SK-N-SH (cell line): ENCODE measurements at regions not wholly inside any gene's neighbourhood (a gene's known extent, or its start where the extent isn't known, plus 50 kb on each side); places are given as distances from the start of the nearest gene placed in this dataset.

Source experiments
- CTCF ChIA-PET: fragments of 300-600, 350-600 bp; formaldehyde crosslinking; extraction: SDS; loops from one replicate; lab custom pipeline; 2021; lab: Yijun Ruan, JAX
- POLR2A ChIA-PET: fragments of 350-600 bp; sonication (Branson Sonifier 250); formaldehyde crosslinking; extraction: SDS; loops from one replicate; lab custom pipeline; 2020; ENCODE audit warnings: antibody characterized with exemption, inconsistent platforms; lab: Yijun Ruan, JAX
- DNase-seq: peaks from one replicate; pipeline ENCODE4 v3.0.0; 2012
- H2AFZ ChIP-seq: fragments of 200-600 bp; sonication (generic); 2 replicates; pipeline ENCODE4 v1.8.1; 2016; ENCODE audit warnings: antibody characterized with exemption, mild to moderate bottlenecking, low read depth
- H3F3A ChIP-seq: fragments of 200-600 bp; sonication (generic); replicated peaks from 2 replicates; pipeline ENCODE3; 2016; ENCODE audit warnings: antibody characterized with exemption, mild to moderate bottlenecking; ENCODE audit not compliant: insufficient read depth
- H3K27ac ChIP-seq, 2 experiments: fragments of 200-500 bp in 1 of 2; fragments of 200-600 bp in 1 of 2; sonication (Bioruptor generic) in 1 of 2; sonication (generic), shearing (Covaris generic) in 1 of 2; 2 replicates each; pipeline versions ENCODE4 v1.5.1 to v1.6.1; 2014 to 2016; ENCODE audit warnings: low read depth in 2 of 2, inconsistent platforms in 1 of 2, low read length in 1 of 2, mild to moderate bottlenecking in 1 of 2, mixed read lengths in 1 of 2
- H3K27me3 ChIP-seq: fragments of 200-600 bp; sonication (generic), shearing (Covaris generic); 2 replicates; pipeline ENCODE4 v1.6.1; 2016; ENCODE audit warnings: mixed run types; ENCODE audit not compliant: insufficient read depth
- H3K36me3 ChIP-seq, 2 experiments: fragments of 200-500 bp in 1 of 2; fragments of 200-600 bp in 1 of 2; sonication (Bioruptor generic) in 1 of 2; sonication (generic) in 1 of 2; replicated peaks in 1 of 2; 2 replicates each; pipeline versions ENCODE3 to v1.5.1; 2014 to 2016; ENCODE audit warnings: low read length in 1 of 2, mild to moderate bottlenecking in 1 of 2; ENCODE audit not compliant: insufficient read depth in 2 of 2, control insufficient read depth in 1 of 2
- H3K4me1 ChIP-seq, 2 experiments: fragments of 200-500 bp in 1 of 2; fragments of 200-600 bp in 1 of 2; sonication (Bioruptor generic) in 1 of 2; sonication (generic), shearing (Covaris generic) in 1 of 2; 2 replicates each; pipeline versions ENCODE4 v1.5.1 to v1.6.1; 2014 to 2016; ENCODE audit warnings: low read depth in 1 of 2, low read length in 1 of 2, mixed run types in 1 of 2; ENCODE audit not compliant: insufficient read depth in 2 of 2, control insufficient read depth in 1 of 2
- H3K4me2 ChIP-seq: fragments of 200-600 bp; sonication (generic), shearing (Covaris generic); 2 replicates; pipeline ENCODE4 v1.6.1; 2017; ENCODE audit warnings: mixed run types
- H3K4me3 ChIP-seq, 2 experiments: fragments of 200-500 bp in 1 of 2; fragments of 200-600 bp in 1 of 2; sonication (Bioruptor generic) in 1 of 2; sonication (generic), shearing (Covaris generic) in 1 of 2; 2 replicates each; pipeline versions ENCODE4 v1.5.1 to v1.8.1; 2014 to 2016; ENCODE audit warnings: low read depth in 2 of 2, inconsistent platforms in 1 of 2, low read length in 1 of 2, mild to moderate bottlenecking in 1 of 2, mixed read lengths in 1 of 2, moderate library complexity in 1 of 2
- H3K79me2 ChIP-seq: fragments of 200-600 bp; sonication (generic); 2 replicates; pipeline ENCODE4 v1.8.1; 2017; ENCODE audit warnings: mild to moderate bottlenecking; ENCODE audit not compliant: insufficient read depth
- H3K9ac ChIP-seq: fragments of 200-600 bp; sonication (generic); 2 replicates; pipeline ENCODE4 v1.6.1; 2017; ENCODE audit warnings: mixed run types
- H3K9me2 ChIP-seq: fragments of 200-600 bp; sonication (generic); 2 replicates; pipeline ENCODE4 v1.6.1; 2017; ENCODE audit warnings: mixed run types
- H3K9me3 ChIP-seq: fragments of 200-600 bp; sonication (generic); 2 replicates; pipeline ENCODE4 v1.6.1; 2017; ENCODE audit warnings: mixed run types, mild to moderate bottlenecking, moderate library complexity
- H4K20me1 ChIP-seq: fragments of 200-600 bp; sonication (generic); 2 replicates; pipeline ENCODE4 v1.6.1; 2017; ENCODE audit warnings: mild to moderate bottlenecking, mixed run types; ENCODE audit not compliant: insufficient read depth
- CTCF ChIP-seq: fragments of 200-600 bp; sonication (generic); IDR thresholded peaks from 2 replicates; pipeline ENCODE4 v1.6.1; 2017; ENCODE audit warnings: antibody characterized with exemption, mild to moderate bottlenecking, moderate library complexity
- ELF1 ChIP-seq: IDR thresholded peaks from 2 replicates; pipeline ENCODE4 v1.4.0; 2012
- EP300 ChIP-seq, 2 experiments: IDR thresholded peaks; 2 replicates each; pipeline versions ENCODE4 v1.4.0 to v1.6.1; 2012; ENCODE audit warnings: borderline replicate concordance in 1 of 2, low read depth in 1 of 2, low read length in 1 of 2
- EZH2phosphoT487 ChIP-seq: fragments of 200-600 bp; sonication (generic); IDR thresholded peaks from 2 replicates; pipeline ENCODE4 v1.6.1; 2017; ENCODE audit warnings: low read depth, mixed run types, mild to moderate bottlenecking, antibody characterized with exemption, moderate library complexity, borderline replicate concordance
- FOXJ3 ChIP-seq: sonication (generic); formaldehyde crosslinking; IDR thresholded peaks from 2 replicates; pipeline ENCODE4 v1.5.1; 2020; ENCODE audit warnings: mild to moderate bottlenecking, missing genetic modification reagents
- FOXM1 ChIP-seq: IDR thresholded peaks from 2 replicates; pipeline ENCODE4 v1.4.0; 2012; ENCODE audit warnings: low read depth, mild to moderate bottlenecking
- GATA2 ChIP-seq: sonication (generic); formaldehyde crosslinking; IDR thresholded peaks from 2 replicates; pipeline ENCODE4 v1.5.0; 2020; ENCODE audit warnings: mild to moderate bottlenecking, missing genetic modification reagents
- JUND ChIP-seq: IDR thresholded peaks from 2 replicates; pipeline ENCODE4 v1.4.0; 2012
- MXI1 ChIP-seq: IDR thresholded peaks from 2 replicates; pipeline ENCODE4 v1.6.1; 2012; ENCODE audit warnings: mild to moderate bottlenecking, low read depth, low read length, improper control_type of control experiment
- NFIC ChIP-seq: IDR thresholded peaks from 2 replicates; pipeline ENCODE4 v1.4.0; 2012; ENCODE audit warnings: borderline replicate concordance
- POLR2AphosphoS5 ChIP-seq: IDR thresholded peaks from 2 replicates; pipeline ENCODE4 v1.6.1; 2012; ENCODE audit warnings: low read depth, low read length
- RAD21 ChIP-seq: IDR thresholded peaks from 2 replicates; pipeline ENCODE4 v1.6.1; 2012; ENCODE audit warnings: mild to moderate bottlenecking, low read length
- RFX5 ChIP-seq: IDR thresholded peaks from 2 replicates; pipeline ENCODE4 v1.6.1; 2012; ENCODE audit warnings: mild to moderate bottlenecking, improper control_type of control experiment, low read length
- RXRA ChIP-seq: IDR thresholded peaks from 2 replicates; pipeline ENCODE4 v1.4.0; 2012; ENCODE audit warnings: low read depth, mild to moderate bottlenecking, borderline replicate concordance
- SIN3A ChIP-seq: IDR thresholded peaks from 2 replicates; pipeline ENCODE4 v1.6.1; 2012; ENCODE audit warnings: low read depth, mild to moderate bottlenecking, low read length, moderate library complexity, borderline replicate concordance
- WGBS: methylation state at CpG from one replicate; pipeline ENCODE4 v1.1.6; 2017; ENCODE audit warnings: low lambda C conversion rate; 5-methylcytosine and 5-hydroxymethylcytosine counted together
- TF ChIP-seq, protein P1 (sequence below): IDR thresholded peaks from 2 replicates; pipeline ENCODE4 v1.4.0; 2012; ENCODE audit warnings: low read depth, borderline replicate concordance

- no peak for TF ChIP-seq FOXJ3 (CRISPR knock-in tag)
- TF ChIP-seq POLR2AphosphoS5, result no peak
- no peak for TF ChIP-seq SIN3A
- TF ChIP-seq EP300 (IDR thresholded peaks at IDR 0.05; ENCODE audit: borderline replicate concordance in 1 of 2, low read depth in 1 of 2, low read length in 1 of 2), result no peak
- no peak for TF ChIP-seq RXRA
- TF ChIP-seq, protein P1, sequence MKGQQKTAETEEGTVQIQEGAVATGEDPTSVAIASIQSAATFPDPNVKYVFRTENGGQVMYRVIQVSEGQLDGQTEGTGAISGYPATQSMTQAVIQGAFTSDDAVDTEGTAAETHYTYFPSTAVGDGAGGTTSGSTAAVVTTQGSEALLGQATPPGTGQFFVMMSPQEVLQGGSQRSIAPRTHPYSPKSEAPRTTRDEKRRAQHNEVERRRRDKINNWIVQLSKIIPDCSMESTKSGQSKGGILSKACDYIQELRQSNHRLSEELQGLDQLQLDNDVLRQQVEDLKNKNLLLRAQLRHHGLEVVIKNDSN, result no peak
- TF ChIP-seq, all 33 proteins: peak for 0
Measured at GRCh38 chr5:155402927-155403640, 389.5 kb downstream of the KIF4B start (continued).

- no peaks in the 10 kb centered on the region for H3K79me2 ChIP-seq
- no peak overlapping the region for H3K27ac ChIP-seq
- WGBS, result 10% methylated on average over 4 of the region's 4 CpGs
- no peak overlapping the region for H3K4me2 ChIP-seq
- H2AFZ ChIP-seq, result no peak overlapping the region
- H3K4me1 ChIP-seq, result no peaks in the 10 kb centered on the region
- H3K9me2 ChIP-seq, result no peaks in the 10 kb centered on the region
- no peaks in the 10 kb centered on the region for H3F3A ChIP-seq
- no peak overlapping the region for H3K9ac ChIP-seq
- POLR2A ChIA-PET, result no interaction called here
- H3K36me3 ChIP-seq, result no peaks in the 10 kb centered on the region
- no peak for DNase-seq
- CTCF ChIA-PET, result no interaction called here
- H3K9me3 ChIP-seq, result no peaks in the 10 kb centered on the region
- H3K4me3 ChIP-seq, result no peak overlapping the region
- TF ChIP-seq RFX5 (no peak), NFIC (no peak), EP300 (IDR thresholded peaks at IDR 0.05; ENCODE audit: borderline replicate concordance in 1 of 2, low read depth in 1 of 2, low read length in 1 of 2) (no peak), EZH2phosphoT487 (no peak), RAD21 (no peak), CTCF (no peak), JUND (no peak), ELF1 (no peak), SIN3A (no peak), RXRA (no peak), GATA2 (no peak), POLR2AphosphoS5 (no peak), MXI1 (no peak), FOXM1 (no peak)
- TF ChIP-seq, protein P1, result no peak
- no peaks in the 10 kb centered on the region for H4K20me1 ChIP-seq
- H3K27me3 ChIP-seq, result no peaks in the 10 kb centered on the region
Measured at GRCh38 chr5:155406815-155407214, 393.3 kb downstream of the KIF4B start.
